HG02759 (cell line): ENCODE measurements at regions not wholly inside any gene's neighbourhood (a gene's known extent, or its start where the extent isn't known, plus 50 kb on each side); places are given as distances from the start of the nearest gene placed in this dataset.

Source experiments
- ATAC-seq: cut with Tn5 transposase; IDR thresholded peaks from one replicate; pipeline ENCODE4 v1.9.1; 2021; ENCODE audit warnings: mild to moderate bottlenecking, moderate library complexity; ENCODE audit not compliant: unreplicated experiment

DNA sequence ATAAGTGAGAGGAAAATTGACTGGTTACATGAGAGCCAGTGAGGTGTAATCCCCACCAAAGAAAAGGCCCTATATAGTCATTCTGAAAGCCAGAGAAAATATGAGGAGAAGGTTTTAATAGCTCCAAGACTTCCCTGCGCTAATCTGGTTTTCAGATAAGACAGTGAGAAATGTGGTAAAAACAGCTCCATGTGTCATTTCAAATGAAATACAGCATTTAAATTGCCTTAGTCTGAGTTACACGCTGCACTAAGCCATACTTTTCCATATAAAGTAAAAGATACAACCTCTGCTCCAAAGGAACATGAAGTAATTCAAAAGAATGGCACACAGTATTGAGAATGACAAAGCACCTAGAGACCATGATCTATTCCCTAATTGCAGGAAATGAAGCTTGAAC lies 378.0 kb upstream of the PDE4D start:
- no peak for ATAC-seq

DNA sequence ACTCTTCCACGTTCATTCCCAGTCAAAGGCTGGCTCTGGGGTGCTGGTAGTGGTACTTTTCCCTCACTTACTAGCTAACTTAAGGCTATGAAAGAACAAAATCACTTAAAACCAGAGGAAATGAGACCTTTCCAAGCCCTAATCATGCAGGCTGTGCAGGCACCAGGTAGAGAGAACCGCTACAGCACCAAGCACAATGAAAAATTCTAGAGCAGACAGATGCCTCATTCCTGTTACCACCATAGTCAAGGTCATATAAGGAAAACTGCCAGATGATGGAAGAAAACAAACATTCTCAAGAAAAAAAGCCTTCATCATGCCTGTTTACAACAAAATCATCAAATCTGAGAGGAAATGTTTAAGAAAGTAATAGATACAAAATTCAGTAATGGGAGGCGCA lies 374.4 kb upstream of the PDE4D start:
- ATAC-seq = no peak

GRCh38 chr5:60263346-60263745 lies 369.8 kb upstream of the PDE4D start:
- no peak for ATAC-seq

DNA sequence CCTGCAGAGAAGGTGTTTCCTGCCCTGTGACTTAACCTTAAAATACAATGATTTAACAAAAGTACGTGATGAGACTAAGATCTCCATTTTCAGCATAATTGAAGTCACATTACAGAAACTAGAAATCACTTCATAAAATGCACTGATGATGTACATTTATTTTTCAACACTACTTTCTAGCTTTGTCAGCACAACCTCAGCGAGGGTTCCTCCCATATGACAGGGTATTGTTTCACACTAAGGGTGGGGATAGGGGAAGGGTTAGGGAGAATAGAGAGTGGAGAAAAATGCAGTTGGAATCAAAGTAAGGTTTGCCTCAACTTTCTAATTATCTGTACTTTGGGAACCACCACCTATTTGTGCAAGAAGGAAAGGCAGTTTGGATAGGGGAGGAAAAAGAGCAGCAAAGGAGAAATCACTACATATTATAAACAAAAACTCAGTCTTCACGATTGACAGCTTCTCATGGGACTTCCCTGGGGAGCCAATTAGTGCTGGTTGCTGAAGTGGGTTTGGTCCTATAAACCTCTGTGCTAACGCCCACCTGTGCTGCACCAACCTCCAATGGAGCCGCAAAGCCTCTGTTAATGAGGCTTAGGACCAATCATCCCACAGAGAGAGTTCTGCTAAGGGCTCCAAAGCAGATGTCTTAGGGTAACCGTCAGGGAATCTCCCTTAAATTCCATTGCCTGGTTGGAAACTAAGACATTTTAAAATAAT lies 369.2 kb upstream of the PDE4D start:
- ATAC-seq = no peak

GRCh38 chr5:60261732-60262131 lies 368.2 kb upstream of the PDE4D start:
- no peak for ATAC-seq

GRCh38 chr5:60260658-60261057 lies 367.1 kb upstream of the PDE4D start:
- no peak for ATAC-seq

DNA sequence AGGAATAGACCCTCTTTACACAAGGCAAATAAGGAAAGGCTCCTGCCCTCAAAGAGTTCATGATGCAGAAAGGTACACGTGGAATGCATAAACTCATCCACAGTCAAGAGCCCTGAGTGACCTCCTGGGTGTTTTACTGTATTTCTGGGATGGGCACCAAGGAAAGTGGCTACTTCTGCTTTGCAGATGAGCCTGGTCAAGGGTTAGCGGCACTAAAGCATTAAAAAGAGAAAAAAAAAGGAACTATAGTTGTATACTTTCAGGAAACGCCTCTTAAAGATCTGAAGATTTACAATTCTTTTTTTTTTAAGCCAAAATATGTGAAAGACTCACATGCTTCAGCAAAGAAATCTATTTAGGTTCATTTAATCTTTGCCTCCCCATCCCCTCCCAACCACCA lies 366.2 kb upstream of the PDE4D start:
- no peak for ATAC-seq

DNA sequence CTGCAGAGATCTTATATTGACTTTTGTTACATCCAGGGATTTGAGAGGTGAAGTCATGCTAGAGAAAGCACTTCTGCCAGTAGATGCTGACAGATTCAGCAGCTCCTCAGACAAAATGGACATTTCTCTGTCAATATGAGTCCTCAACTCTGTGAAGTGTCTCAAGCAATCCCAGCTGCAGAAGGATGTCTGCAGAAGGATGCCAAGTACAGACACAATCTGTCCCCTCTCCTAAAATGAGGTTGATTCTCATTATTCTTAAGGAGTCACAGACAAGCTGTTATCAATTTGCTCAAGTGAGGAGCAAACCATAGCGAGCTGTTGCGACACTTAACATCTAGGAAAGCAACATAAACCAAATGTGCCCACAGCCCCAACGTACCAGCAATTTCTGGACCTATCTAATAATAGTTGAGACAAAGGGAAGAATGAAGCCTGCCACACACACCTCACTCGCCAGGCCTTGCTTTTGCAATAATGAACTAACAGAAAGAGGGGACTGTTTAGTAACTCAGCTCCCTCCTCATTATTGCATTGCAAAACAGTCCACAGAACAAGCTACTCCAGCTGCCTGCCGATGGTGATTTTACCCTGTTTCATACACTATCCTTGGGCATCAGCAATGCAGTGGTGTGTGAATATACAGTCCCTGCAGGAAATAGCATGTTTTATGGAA lies 364.2 kb upstream of the PDE4D start:
- ATAC-seq = no peak

DNA sequence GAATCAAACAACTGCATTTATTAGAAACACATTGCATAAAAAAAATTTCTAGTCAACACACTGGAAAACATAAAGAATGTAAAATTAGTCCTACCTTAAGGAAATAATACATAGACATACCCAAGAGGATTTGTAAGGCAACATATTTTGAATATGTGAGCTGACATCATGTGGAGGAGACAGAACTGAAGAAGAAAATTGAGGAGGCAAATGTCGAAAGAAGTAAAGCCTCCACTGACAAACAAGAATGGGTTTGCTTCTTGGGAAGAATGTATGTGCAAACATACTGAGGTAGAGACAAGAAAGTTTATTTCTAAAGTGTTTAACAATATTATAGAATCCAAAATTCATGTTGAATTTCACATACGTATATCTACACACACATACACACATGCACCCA lies 363.0 kb upstream of the PDE4D start:
- ATAC-seq = no peak

DNA sequence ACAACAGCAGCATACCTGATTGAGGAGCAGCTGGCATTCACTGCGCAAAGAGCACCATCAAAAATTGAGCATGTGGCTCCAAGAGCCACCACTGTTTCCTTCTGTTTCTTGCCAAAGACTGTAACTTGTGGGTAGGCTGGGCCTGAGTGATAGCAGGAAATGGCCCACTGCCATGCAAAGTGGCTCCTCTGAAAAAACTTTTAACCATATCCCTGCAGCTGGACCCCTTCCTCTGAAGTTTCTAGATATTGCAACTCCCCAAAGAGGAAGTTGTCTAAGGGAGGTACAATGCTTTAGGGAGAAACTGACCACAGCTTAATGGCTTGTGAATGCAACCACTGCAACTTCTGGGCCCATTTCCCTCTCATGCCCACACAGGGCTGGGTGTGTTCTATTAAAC lies 355.4 kb upstream of the PDE4D start:
- ATAC-seq = peak; percentile 94

GRCh38 chr5:60243713-60244112 lies 350.2 kb upstream of the PDE4D start:
- ATAC-seq = no peak

DNA sequence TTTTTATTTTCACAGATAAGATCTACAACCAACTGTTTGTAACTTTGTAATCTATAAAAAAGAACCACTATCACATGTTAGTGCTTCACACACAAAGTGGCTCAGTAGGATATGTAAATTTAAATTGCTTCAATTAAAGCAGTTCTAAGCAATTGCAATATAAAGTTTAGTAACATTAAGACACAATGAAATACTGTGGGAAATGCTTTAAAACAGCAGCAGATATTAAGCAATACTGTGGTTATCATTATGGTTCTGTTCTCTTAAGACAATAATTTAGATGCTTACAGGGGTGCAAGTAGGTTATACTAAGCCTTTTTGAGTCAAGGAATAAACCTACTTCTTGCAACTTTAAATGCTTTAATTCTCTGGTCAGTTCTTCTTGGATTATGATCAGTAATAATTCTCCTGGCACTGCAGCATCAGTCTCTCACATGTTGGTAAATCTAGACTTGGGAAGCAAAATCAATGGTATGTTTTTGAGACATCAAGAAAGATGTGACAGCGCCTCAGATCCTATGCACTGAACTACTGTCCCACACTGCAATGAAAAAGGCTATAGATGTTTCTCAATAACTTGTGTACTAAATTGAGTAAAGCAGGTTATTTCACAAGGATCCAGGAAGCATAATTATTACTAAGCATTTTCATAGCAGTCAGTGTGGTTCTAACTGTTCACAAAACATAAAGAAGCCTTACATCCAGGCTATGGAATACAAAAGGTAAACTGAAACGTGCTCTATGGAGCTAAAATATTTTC lies 338.7 kb upstream of the PDE4D start:
- no peak for ATAC-seq

GRCh38 chr5:60230456-60230855 lies 336.9 kb upstream of the PDE4D start:
- ATAC-seq = no peak

GRCh38 chr5:60229691-60230185 lies 336.2 kb upstream of the PDE4D start:
- ATAC-seq = no peak

- no peak for ATAC-seq
These were observed 335.1 kb upstream of the PDE4D start for GRCh38 chr5:60228676-60229075.

DNA sequence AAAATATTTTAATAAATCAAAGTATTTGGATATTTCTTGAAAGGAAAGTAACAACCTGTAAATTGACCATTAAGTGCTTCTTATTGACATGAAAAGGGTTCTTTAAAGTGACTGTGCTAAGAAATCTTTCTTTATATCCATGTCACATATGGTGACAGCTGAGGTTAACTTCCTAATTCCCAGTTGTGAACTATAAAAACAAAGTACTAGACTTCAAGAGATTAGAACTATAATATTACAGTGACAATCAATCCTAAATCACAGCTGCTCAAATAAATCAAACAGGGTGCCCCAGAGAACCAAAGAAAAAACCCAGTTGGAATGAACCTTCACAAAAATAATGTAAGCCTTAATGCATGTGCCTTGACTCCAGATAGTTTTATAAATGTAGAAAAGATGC lies 332.6 kb upstream of the PDE4D start:
- no peak for ATAC-seq

GRCh38 chr5:60223342-60223741 lies 329.8 kb upstream of the PDE4D start:
- ATAC-seq = no peak

DNA sequence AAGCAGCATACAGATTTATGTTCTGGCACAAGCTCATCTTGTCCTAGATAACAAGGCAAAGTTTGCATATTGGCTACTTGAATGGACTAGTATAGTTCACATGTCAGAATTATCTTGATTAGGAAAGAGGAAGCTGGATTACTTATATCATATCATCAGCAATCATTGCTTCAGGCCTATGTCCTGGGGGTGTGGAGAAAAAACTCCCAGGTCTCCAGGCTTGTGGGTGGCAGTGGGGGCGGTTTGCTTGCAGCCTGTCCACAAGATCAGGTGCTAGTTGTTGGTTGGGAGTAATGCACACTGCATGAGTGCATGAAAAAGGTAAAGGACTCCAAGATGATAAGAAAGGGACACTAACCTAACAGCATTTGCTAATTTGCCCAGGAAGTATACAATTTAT lies 326.4 kb upstream of the PDE4D start:
- no peak for ATAC-seq

DNA sequence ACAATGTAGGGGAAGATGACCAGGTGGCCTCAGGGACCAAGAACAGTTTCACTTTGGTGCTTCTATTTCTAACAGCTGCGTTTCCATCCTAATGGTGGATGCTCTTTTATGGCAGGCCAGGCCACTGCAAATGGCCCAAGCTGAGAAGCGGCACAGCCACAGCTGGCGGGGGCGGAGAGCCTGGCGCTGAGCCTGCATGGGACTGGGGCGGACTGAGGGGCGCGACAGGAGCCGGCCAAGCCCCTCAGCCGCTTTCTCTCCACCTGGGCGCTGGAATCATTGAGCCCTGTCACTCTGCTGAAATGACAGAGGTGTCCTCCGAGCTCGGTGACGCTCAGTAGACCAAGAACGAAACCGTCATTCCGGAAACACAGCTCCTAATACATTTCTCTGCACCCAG lies 317.3 kb upstream of the PDE4D start:
- ATAC-seq = no peak

DNA sequence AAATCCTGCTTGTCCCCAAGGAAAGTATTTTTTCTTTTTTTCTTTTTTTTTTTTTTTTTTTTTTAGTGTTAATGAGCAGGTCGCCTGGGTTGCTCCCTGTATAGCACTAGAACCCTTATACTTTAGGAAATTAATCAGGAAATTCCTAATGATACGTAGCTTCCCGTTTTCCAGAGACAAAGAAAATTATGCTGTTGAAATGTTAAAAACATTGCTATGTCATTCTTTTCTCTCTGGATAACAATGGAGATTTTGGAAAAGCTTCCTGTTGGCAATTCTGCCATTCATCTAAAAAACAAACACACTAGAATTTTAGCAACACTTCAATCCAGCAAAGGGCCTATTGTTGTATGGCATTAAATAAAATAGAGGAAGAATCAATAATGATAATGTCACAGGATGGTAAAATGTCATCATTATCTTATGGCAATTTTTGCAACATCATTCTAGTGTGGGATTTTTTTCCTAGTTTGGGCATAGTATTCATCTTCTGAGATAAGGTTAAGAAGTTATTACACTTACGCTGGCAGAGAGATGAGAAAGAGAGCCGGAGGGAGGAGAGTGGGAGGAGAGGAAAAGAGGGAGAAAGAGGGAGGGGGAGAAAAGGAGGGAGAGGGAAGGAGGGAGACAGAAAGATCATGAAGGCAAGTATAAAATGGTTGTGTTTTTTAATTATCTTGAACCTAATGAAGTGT lies 315.8 kb upstream of the PDE4D start:
- ATAC-seq = no peak

DNA sequence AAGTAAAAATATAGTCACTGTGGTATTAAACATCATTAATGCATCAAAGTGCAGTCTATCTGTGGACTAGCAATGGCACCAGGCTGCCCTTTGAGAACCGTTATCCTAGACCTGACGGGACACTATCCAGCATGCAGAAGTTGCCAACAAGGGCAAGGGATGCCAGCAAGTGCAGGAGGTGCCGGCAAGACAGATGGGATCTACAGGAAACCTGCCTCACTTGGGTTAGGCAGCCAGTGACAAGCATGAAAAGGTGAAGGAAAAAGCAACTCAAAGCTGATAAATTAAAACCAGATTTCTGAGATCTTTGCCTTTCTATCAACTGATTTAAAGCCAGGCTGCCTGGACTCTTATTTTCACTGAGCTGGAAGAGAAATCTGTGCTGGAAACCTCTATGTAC lies 315.2 kb upstream of the PDE4D start:
- no peak for ATAC-seq
